Stomach (tissue), 8 donors: ENCODE measurements at regions not wholly inside any gene's neighbourhood (a gene's known extent, or its start where the extent isn't known, plus 50 kb on each side); places are given as distances from the start of the nearest gene placed in this dataset.

Experiments
- DNase-seq, 2 donors: peaks; one replicate each; pipeline versions ENCODE4 v3.0.0 to v3.0.0-alpha.2; 2013 to 2019
- H3K27ac ChIP-seq, 5 donors: fragments of 200-600 bp in 4 of 5; sonication (generic) in 4 of 5; one replicate each; pipeline ENCODE4 v1.5.1; 2013 to 2019; ENCODE audit warnings: mild to moderate bottlenecking in 1 of 5, moderate library complexity in 1 of 5
- H3K27me3 ChIP-seq, 3 donors: fragments of 200-600 bp; sonication (generic); one replicate each; pipeline ENCODE4 v1.5.1; 2017 to 2019; ENCODE audit warnings: mixed run types in 1 of 3
- H3K36me3 ChIP-seq, 4 donors: fragments of 200-600 bp; sonication (generic); 1 replicate in 3 of 4; 2 replicates in 1 of 4; pipeline ENCODE4 v1.5.1; 2016 to 2019
- H3K4me1 ChIP-seq, 4 donors: fragments of 200-600 bp; sonication (generic); one replicate each; pipeline ENCODE4 v1.5.1; 2016 to 2019
- H3K4me3 ChIP-seq, 4 donors: fragments of 200-600 bp; sonication (generic) in 3 of 4; one replicate each; pipeline ENCODE4 v1.5.1; 2016 to 2019; ENCODE audit warnings: mild to moderate bottlenecking in 1 of 4
- H3K9me3 ChIP-seq, 4 donors: fragments of 200-600 bp; sonication (generic); one replicate each; pipeline ENCODE4 v1.5.1; 2016 to 2019
- EP300 ChIP-seq: sonication (generic); formaldehyde crosslinking; IDR thresholded peaks from one replicate; pipeline ENCODE4 v1.6.1; 2017; ENCODE audit warnings: antibody characterized with exemption
- POLR2A ChIP-seq, 4 donors: fragments of 450-650 bp; IDR thresholded peaks; one replicate each; pipeline ENCODE4 v1.6.1; 2016; ENCODE audit warnings: antibody characterized with exemption in 4 of 4, control low read depth in 2 of 4, mild to moderate bottlenecking in 1 of 4, moderate library complexity in 1 of 4
- POLR2AphosphoS5 ChIP-seq, 3 donors: sonication (generic); formaldehyde crosslinking; IDR thresholded peaks; one replicate each; pipeline ENCODE4 v1.6.1; 2016; ENCODE audit warnings: antibody characterized with exemption in 3 of 3
- WGBS, 5 donors: extraction: QIAGEN DNeasy Blood & Tissue Kit in 3 of 5; methylation state at CpG; one replicate each; pipeline versions ENCODE4 v1.1.5 to v1.1.7; 2013 to 2018; 5-methylcytosine and 5-hydroxymethylcytosine counted together
- intact Hi-C: fragments of 100-400 bp; cut with DNase I; formaldehyde crosslinking; loops from one replicate; pipeline ENCODE4 v1.15.1; 2023; ENCODE audit warnings: low total_unique reads
- TF ChIP-seq, protein P1 (sequence below), 7 experiments: fragments of 450-650 bp in 4 of 7; fragments of 200-600 bp in 3 of 7; sonication (generic) in 3 of 7; IDR thresholded peaks; one replicate each; pipeline ENCODE4 v1.5.1; 2016 to 2019; ENCODE audit warnings: antibody characterized with exemption in 7 of 7, control low read depth in 2 of 7, mild to moderate bottlenecking in 1 of 7
- donor health status: healthy with polysubstance abuse.
- donor health status: Bipolar disorder and iron deficiency.
- donor health status: healthy.

DNA sequence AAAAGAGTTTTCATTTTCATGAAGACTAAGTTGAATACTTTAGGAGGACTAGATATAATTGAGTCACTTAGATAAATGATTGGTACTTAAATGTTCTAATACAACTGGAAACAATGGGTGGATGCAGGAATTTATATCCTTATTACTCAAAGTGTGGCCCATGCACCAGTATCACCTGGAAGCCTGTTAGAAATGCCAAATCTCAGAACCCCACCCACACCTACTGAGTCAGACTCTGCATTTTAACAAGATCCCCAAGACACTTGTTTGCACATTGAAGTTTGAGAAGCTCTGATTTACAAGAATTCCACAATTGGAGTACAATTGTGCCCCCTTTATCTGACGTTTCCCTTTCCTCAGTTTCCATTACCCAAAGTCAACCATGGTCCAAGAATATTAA, 239.0 kb downstream of the AUH start:
- H3K36me3 ChIP-seq = no peaks in the 10 kb centered on the region
- no peak for DNase-seq
- H3K4me3 ChIP-seq = no peak overlapping the region
- no peak for TF ChIP-seq POLR2AphosphoS5 (IDR thresholded peaks at IDR 0.05)
- TF ChIP-seq, protein P1, sequence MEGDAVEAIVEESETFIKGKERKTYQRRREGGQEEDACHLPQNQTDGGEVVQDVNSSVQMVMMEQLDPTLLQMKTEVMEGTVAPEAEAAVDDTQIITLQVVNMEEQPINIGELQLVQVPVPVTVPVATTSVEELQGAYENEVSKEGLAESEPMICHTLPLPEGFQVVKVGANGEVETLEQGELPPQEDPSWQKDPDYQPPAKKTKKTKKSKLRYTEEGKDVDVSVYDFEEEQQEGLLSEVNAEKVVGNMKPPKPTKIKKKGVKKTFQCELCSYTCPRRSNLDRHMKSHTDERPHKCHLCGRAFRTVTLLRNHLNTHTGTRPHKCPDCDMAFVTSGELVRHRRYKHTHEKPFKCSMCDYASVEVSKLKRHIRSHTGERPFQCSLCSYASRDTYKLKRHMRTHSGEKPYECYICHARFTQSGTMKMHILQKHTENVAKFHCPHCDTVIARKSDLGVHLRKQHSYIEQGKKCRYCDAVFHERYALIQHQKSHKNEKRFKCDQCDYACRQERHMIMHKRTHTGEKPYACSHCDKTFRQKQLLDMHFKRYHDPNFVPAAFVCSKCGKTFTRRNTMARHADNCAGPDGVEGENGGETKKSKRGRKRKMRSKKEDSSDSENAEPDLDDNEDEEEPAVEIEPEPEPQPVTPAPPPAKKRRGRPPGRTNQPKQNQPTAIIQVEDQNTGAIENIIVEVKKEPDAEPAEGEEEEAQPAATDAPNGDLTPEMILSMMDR (IDR thresholded peaks at IDR 0.05) = no peak
- no peaks in the 10 kb centered on the region for H3K9me3 ChIP-seq
- H3K27me3 ChIP-seq = no peaks in the 10 kb centered on the region
- intact Hi-C loops = no loop called here
- WGBS, 5 donors = 54 to 68% (median 62%) methylated on average over 1 of the region's 1 CpG
- peaks cover 3 to 25% (median 13%) of the 10 kb centered on the region in 4 donors for H3K4me1 ChIP-seq
- no peak overlapping the region for H3K27ac ChIP-seq

DNA sequence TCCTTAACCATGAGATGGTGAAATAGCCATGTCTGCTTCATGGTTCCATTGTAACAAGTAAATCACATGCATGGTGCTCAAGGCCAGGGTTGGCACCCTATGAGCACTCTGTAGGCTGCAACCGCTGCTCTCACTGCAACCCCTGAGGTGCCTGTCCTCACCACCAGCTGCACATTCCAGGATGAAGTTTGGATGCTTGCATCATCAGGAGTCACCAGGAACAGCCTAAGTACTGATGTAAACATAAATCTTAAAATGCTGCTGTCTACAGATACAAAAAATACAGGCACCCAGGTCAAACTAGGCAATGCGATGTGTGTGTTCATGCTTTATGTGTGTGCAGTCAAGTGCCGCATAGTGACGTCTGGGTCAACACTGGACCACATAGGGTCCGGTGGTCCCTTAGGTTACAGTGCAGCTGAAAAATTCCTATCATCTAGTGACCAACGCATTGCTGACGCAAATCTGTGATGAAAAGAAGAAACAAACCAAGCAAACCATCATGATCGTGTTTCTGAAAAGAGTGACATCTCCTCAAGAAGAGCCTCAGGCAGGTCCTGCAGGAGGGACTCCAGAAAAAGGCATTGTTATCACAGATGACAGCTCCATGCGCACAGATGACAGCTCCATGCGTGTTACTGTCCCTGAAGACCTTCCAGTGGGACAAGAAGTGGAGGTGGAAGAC, 234.8 kb downstream of the AUH start:
- no peak overlapping the region for H3K4me3 ChIP-seq
- H3K4me1 ChIP-seq = peaks cover 0 to 7% (median 0%) of the 10 kb centered on the region in 4 donors
- intact Hi-C loops = no loop called here
- TF ChIP-seq EP300 (no peak), POLR2A (IDR thresholded peaks at IDR 0.05) (no peak), POLR2AphosphoS5 (IDR thresholded peaks at IDR 0.05) (no peak)
- TF ChIP-seq, protein P1 (IDR thresholded peaks at IDR 0.05) = no peak
- H3K27ac ChIP-seq = no peak overlapping the region
- H3K27me3 ChIP-seq = no peaks in the 10 kb centered on the region
- no peaks in the 10 kb centered on the region for H3K9me3 ChIP-seq
- DNase-seq = no peak
- H3K36me3 ChIP-seq = no peaks in the 10 kb centered on the region
- WGBS, 5 donors = 82 to 95% (median 85%) methylated on average over 10 of the region's 10 CpGs

GRCh38 chr9:91127653-91128052, 234.1 kb downstream of the AUH start:
- Histone ChIP-seq H3K4me3 (no peak overlapping the region), H3K36me3 (no peaks in the 10 kb centered on the region), H3K27me3 (no peaks in the 10 kb centered on the region), H3K27ac (no peak overlapping the region), H3K4me1 (peaks cover 0 to 7% (median 0%) of the 10 kb centered on the region in 4 donors), H3K9me3 (no peaks in the 10 kb centered on the region)
- DNase-seq = no peak
- WGBS, 5 donors = 41 to 98% (median 96%) methylated on average over 1 of the region's 1 CpG
- TF ChIP-seq EP300 (no peak), POLR2A (IDR thresholded peaks at IDR 0.05) (no peak), POLR2AphosphoS5 (IDR thresholded peaks at IDR 0.05) (no peak)
- TF ChIP-seq, protein P1 (IDR thresholded peaks at IDR 0.05) = no peak
- intact Hi-C loops = no loop called here

GRCh38 chr9:91130796-91131318, 230.9 kb downstream of the AUH start:
- Histone ChIP-seq H3K4me1 (peaks cover 0 to 7% (median 0%) of the 10 kb centered on the region in 4 donors), H3K36me3 (no peaks in the 10 kb centered on the region), H3K4me3 (no peak overlapping the region), H3K27ac (no peak overlapping the region), H3K27me3 (no peaks in the 10 kb centered on the region), H3K9me3 (no peaks in the 10 kb centered on the region)
- intact Hi-C loops = no loop called here
- no peak for DNase-seq
- WGBS, 5 donors = 81 to 91% (median 85%) methylated on average over 2 of the region's 2 CpGs
- TF ChIP-seq, protein P1 (IDR thresholded peaks at IDR 0.05) = no peak
- TF ChIP-seq EP300 = no peak
- no peak for TF ChIP-seq POLR2A (IDR thresholded peaks at IDR 0.05)
- TF ChIP-seq POLR2AphosphoS5 (IDR thresholded peaks at IDR 0.05) = no peak
